Astrocyte of the spinal cord (primary cell): ENCODE measurements at regions not wholly inside any gene's neighbourhood (a gene's known extent, or its start where the extent isn't known, plus 50 kb on each side); places are given as distances from the start of the nearest gene placed in this dataset.

Experiments used
- DNase-seq: peaks from one replicate; pipeline ENCODE4 v3.0.0; 2011; ENCODE audit warnings: low read depth, low spot score
- H3K4me3 ChIP-seq: 2 replicates; pipeline ENCODE4 v1.5.1; 2011; ENCODE audit warnings: low read depth, mild to moderate bottlenecking, low read length, moderate library complexity
- CTCF ChIP-seq: IDR thresholded peaks from 2 replicates; pipeline ENCODE4 v1.5.1; 2012; ENCODE audit warnings: low read depth, mild to moderate bottlenecking, low read length, inconsistent platforms
- in situ Hi-C: cut with HindIII; loops from 2 replicates; pipeline ENCODE4 v1.10.0; 2017; ENCODE audit warnings: low sequenced_read_pairs

- no peak overlapping the region for H3K4me3 ChIP-seq
- DNase-seq, result no peak
- TF ChIP-seq CTCF, result no peak
- in situ Hi-C loops, result no loop called here
Observed at GRCh38 chr7:67716729-67717128, 720.1 kb downstream of the TYW1 start.

GRCh38 chr7:67723591-67723990 is 727.0 kb downstream of the TYW1 start:
- DNase-seq, result no peak
- H3K4me3 ChIP-seq, result no peak overlapping the region
- in situ Hi-C loops, result no loop called here
- no peak for TF ChIP-seq CTCF

- no peak for TF ChIP-seq CTCF
- no peak overlapping the region for H3K4me3 ChIP-seq
- DNase-seq, result no peak
- in situ Hi-C loops, result no loop called here
Observed at GRCh38 chr7:67724435-67724834, 727.8 kb downstream of the TYW1 start.

DNA sequence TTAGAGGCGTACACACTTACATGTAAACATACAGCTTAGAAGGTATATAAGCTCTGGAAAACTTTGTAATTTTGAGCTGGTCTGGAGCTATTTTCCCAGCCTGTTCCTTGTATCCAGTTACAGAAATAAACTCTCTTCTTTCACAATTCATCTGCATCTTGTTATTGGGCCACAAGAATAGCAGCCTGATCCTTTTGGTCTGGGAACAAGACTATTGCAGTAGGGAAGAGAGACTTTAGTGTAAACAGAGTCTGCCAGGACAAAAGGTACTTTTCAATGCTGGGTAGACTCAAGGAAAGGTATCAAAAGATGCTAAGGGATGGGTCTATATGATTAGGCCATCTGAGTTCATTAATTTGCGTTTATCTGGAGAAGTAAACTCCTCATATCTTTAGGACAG is 728.3 kb downstream of the TYW1 start:
- in situ Hi-C loops, result no loop called here
- H3K4me3 ChIP-seq, result no peak overlapping the region
- no peak for TF ChIP-seq CTCF
- no peak for DNase-seq

DNA sequence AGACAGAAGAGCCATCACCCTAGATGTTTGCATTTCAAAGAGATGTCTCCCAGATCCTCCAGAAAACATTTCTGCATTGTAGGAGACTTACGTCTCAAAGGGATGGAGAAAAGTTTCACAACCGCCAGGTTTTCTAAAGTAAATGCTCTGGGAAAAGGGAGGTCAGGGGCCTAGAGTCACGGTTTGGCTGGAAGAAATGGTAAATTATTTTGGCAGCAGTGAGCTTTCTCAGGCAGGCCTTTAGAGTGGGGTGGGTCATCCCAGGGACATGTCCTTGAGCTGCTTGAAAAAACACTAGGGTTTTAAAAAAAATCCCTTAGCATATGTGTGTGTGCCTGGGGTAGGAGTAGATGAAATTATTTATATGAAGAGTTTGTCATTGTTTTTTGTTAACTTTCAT is 728.8 kb downstream of the TYW1 start:
- TF ChIP-seq CTCF, result no peak
- H3K4me3 ChIP-seq, result no peak overlapping the region
- no peak for DNase-seq
- in situ Hi-C loops, result no loop called here

GRCh38 chr7:67729771-67730170 is 733.1 kb downstream of the TYW1 start:
- in situ Hi-C loops, result no loop called here
- no peak for DNase-seq
- no peak for TF ChIP-seq CTCF
- H3K4me3 ChIP-seq, result no peak overlapping the region

GRCh38 chr7:67731704-67732103 is 735.1 kb downstream of the TYW1 start:
- no peak overlapping the region for H3K4me3 ChIP-seq
- DNase-seq, result no peak
- in situ Hi-C loops, result no loop called here
- no peak for TF ChIP-seq CTCF
